ENCODE measurements at regions not wholly inside any gene's neighbourhood (a gene's known extent, or its start where the extent isn't known, plus 50 kb on each side); places are given as distances from the start of the nearest gene placed in this dataset.

DNA sequence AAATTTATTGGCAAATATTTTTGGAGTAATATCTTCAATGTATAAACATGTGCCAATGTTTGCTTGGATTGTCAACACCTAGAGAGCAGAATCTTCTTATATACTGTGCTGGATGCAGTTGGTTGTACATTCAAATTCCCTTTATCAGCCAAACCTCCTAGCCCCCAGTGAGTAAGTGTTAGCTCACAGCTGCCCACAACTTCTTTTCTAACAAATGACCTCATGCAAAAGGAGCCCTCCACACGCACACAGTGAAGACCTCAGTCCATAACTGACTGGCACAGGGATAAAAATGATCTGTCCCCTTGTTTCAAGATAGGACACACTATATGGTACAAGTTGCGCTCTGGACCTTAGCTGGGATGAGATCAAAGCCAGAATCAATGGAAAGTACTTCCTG, 458.0 kb upstream of the NWD2 start:
- no peak for TF ChIP-seq POLR2A (IDR thresholded peaks at IDR 0.05; ENCODE audit: extremely low read depth, insufficient read length)
- TF ChIP-seq, protein P1, sequence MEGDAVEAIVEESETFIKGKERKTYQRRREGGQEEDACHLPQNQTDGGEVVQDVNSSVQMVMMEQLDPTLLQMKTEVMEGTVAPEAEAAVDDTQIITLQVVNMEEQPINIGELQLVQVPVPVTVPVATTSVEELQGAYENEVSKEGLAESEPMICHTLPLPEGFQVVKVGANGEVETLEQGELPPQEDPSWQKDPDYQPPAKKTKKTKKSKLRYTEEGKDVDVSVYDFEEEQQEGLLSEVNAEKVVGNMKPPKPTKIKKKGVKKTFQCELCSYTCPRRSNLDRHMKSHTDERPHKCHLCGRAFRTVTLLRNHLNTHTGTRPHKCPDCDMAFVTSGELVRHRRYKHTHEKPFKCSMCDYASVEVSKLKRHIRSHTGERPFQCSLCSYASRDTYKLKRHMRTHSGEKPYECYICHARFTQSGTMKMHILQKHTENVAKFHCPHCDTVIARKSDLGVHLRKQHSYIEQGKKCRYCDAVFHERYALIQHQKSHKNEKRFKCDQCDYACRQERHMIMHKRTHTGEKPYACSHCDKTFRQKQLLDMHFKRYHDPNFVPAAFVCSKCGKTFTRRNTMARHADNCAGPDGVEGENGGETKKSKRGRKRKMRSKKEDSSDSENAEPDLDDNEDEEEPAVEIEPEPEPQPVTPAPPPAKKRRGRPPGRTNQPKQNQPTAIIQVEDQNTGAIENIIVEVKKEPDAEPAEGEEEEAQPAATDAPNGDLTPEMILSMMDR (IDR thresholded peaks at IDR 0.05; ENCODE audit: low read depth, low read length), result no peak
- TF ChIP-seq, protein P2, sequence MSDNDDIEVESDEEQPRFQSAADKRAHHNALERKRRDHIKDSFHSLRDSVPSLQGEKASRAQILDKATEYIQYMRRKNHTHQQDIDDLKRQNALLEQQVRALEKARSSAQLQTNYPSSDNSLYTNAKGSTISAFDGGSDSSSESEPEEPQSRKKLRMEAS (IDR thresholded peaks at IDR 0.05; ENCODE audit: low read depth, low read length), result no peak
- TF ChIP-seq MYC (IDR thresholded peaks at IDR 0.05; ENCODE audit: low read depth, low read length), result no peak

Data from NB4 (cell line).